ENCODE measurements at regions not wholly inside any gene's neighbourhood (a gene's known extent, or its start where the extent isn't known, plus 50 kb on each side); places are given as distances from the start of the nearest gene placed in this dataset.

DNA sequence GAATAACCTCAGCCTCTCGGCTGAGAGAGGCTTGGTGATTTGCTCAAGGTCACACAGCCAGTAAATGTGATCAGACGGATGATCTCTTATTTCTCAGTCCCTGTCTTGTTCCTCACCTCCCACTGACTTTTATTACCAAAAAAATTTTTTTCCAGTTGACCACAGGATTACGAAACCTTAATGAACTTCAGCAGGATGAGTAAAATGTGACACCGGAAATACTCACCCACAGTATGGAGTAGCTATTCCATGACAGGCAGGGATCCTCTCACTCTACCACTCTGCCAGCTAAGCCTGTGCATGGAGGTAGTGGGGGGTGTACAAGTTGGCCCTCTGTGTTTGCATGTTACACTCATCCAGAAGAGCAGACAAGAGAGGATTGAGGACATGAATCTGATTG, 916.4 kb downstream of the UQCRFS1 start:
- no peak for TF ChIP-seq CTCF (conservative IDR thresholded peaks at IDR 0.05; ENCODE audit: low read length)
- TF ChIP-seq EZH2phosphoT487 (IDR thresholded peaks at IDR 0.05; ENCODE audit: borderline replicate concordance), result no peak

Measured in Loucy (cell line).